NCI-H1694 (cell line): ENCODE measurements at regions not wholly inside any gene's neighbourhood (a gene's known extent, or its start where the extent isn't known, plus 50 kb on each side); places are given as distances from the start of the nearest gene placed in this dataset.

ENCODE experiments used
- DNase-seq: peaks from one replicate; lab custom pipeline; 2025; lab: John Stamatoyannopoulos, UW

DNA sequence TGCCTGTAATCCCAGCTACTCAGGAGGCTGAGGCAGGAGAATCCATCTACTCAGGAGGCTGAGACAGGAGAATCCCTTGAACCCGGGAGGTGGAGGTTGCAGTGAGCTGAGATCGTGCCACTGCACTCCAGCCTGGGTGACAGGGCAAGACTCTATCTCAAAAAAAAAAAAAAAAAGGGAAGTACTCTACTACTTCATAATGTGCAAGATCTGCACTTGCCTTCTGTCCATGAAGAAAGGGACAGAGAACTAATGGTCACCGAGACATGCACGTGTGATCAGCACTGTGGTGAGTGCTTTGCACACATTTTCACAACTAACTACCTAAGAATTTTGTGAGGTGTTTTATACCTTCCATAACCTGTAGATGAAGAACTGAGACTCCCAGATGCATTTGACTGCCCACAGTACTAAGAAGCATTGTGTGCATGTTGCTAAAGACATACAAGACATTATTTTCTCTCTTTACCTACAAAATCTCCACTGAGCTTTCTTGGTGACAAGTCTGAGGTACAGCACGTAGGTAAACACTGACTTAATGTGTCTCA is 784.8 kb upstream of the ID2 start:
- DNase-seq: no peak

- peak; percentile 72 for DNase-seq
Measured at GRCh38 chr2:7899241-7899640, 782.6 kb upstream of the ID2 start.

DNA sequence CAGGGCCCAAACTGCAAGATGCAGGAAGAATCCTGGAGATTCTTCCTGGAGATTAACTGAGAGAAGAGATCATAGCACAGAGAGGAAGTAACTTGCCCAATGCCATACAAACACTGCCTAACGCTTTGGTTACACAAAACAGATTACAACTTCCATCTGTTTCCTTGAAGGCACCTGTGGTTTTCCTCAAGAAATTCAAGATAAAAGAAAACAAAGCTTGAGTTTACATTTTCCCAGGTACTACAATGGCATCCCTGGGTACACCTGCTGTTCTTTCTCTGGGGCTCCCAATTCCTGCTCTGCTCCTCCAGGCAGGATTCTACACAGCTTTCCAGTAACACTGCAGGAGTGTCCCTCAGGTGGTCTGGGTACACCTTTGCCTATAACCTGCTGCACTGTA is 781.9 kb upstream of the ID2 start:
- DNase-seq: no peak

- DNase-seq: no peak
Measured at GRCh38 chr2:7900593-7900992, 781.3 kb upstream of the ID2 start.

DNA sequence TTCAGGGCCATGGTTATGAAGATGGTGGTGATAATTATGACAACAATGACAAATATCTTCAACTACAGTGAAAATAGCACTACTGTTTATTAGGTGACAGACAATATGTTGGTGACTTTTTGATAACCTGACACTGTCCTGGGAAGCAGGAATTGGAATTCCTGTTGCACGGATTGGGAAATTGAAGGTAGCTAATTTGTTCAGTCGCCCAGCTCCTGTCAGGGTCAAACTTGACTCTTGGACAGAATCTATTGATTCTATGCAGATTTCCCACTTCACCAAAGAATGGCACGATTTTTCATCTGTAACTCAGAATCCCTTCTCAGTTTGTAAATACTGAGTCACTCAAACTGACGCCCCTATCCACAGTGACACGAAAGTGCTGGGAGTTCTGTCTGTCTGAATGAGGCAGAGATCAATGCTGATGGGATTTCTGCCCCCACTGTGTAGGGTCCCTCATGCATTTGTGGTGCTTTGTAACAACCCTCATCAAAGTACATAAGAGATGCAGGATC is 779.5 kb upstream of the ID2 start:
- no peak for DNase-seq

DNA sequence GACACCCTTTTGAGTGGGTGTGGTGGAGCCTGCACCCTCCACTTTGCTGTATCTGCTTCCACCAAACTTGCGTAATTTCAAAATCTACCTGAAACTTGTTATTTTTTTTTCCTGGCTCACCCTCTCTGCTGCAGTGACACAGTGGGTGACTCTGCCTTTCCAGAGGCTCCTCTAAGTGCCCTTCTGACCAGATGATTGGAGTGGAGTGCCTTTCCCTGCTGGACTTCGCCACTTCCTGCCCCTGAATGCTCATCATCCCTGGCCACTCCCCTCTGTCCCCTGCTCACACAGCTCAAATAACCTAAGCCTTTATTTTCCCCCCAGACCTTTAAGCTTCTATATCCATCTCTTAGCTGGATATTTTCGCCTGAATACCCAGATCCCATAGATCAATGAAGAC is 777.5 kb upstream of the ID2 start:
- no peak for DNase-seq

DNA sequence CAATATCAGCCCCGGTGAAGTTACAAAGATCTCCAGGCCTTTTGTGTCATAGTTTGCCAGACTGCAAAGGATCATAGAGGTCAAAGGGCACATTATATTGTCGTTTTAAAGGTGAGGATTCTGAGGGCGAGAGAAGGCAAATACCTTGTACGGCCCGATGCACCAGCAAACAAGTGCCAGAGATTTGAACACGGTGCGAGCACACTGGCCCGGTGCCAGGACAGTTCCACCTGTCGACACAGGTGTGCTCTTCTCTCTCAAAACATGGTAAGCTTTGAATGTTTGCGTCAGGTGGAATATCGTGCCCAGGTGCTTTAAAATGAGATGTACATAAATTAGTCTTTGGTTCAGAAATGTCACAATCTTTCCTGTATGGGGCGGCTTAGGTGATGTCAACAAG is 776.1 kb upstream of the ID2 start:
- DNase-seq: no peak

- DNase-seq: no peak
Measured at GRCh38 chr2:7906431-7906830, 775.4 kb upstream of the ID2 start.

- DNase-seq: no peak
Measured at GRCh38 chr2:7907041-7907440, 774.8 kb upstream of the ID2 start.

DNA sequence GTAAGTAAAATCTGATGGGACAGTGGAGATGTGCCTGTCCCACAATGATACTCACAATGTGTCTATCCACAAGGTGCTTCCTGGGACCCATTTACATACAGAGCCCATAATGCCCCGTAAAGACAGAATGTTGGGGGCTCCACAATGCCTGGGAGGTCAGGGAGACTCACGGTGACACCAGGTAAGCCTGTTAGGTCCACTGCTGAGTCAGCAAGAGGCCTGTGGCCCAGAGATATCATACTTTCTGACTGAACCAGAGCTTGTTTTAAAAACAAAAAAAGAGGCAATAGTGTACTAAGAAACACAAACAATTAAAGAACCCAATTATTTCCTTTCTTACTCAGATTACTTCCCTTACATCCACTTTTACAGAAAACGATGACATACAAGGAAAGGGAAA is 771.1 kb upstream of the ID2 start:
- no peak for DNase-seq

DNA sequence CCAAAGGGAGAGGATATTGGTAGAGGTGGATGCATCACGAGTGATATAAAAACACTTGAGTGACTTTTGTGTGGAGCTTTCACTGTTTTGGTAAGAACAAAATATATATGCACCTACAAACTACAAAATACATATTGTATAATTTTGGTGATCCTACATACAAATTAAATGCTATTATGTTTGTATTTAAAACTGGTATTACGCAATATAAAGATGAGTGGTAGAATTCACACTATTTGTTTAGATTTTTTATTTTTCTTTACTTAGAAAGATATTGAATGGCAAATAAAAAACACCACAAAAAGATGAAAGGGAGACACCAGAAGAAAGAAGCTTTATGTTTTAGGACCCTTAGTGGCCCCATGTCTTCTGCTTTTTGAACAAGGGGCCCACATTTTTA is 770.7 kb upstream of the ID2 start:
- DNase-seq: no peak

DNA sequence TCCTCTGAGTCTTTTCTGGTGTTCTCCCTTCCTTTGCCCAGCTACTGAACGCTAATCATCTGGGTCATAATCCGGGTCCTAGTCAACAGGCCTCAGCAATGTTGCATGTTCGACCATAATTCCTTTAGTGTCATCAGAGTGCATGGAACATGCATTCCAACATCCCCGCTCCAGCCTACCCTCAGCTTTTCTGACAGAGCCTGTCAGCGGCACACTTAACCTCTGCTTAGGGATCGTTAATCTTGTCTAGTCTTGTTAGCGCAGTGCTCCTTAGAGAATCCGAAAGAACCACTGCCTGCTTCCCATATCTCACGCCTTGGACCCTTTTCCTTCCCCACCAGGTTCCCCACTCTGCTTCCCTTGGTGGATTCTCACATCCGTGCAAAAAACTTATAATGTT is 767.9 kb upstream of the ID2 start:
- no peak for DNase-seq

- DNase-seq: no peak
Measured at GRCh38 chr2:7915302-7916091, 766.4 kb upstream of the ID2 start.

- no peak for DNase-seq
Measured at GRCh38 chr2:7916670-7917069, 765.2 kb upstream of the ID2 start.

GRCh38 chr2:7919510-7919909 is 762.3 kb upstream of the ID2 start:
- no peak for DNase-seq

DNA sequence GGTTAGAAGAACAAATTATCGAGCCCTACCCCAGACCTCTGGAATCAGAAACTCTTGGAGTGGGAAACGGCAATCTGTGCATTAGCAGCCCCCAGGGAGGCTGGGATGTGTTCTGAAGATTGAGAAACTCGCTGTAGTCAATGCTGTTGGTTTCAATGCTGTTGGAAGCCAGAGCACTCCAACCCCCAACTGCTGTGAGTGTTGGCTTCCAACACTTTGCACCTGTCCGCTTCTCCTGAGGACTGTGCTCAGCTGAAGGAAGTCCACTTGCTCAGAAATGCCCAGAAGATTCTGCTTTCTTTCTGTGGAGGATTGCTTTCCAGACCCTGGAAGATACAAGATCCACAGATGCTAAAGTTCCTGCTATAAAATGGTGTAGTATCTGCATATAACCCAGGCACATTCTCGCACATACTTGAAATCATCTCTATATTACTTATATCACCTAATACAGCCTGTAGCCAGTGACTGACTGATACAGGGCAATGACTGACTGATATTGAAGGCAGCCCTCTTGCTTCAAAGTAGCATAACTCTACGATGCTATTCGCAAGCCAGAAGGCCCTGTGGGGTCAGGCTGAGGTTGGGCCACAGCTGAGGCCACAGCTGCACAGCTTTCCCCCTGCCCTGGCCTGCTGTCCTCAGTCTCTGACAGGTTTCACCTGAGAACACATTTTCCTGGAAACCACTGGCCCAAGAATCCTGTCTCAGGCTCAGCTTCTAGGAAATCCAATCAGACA is 757.7 kb upstream of the ID2 start:
- DNase-seq: no peak

- no peak for DNase-seq
Measured at GRCh38 chr2:7925506-7925905, 756.4 kb upstream of the ID2 start.

GRCh38 chr2:7927691-7928090 is 754.2 kb upstream of the ID2 start:
- no peak for DNase-seq

GRCh38 chr2:7929281-7929680 is 752.6 kb upstream of the ID2 start:
- DNase-seq: peak; percentile 32

DNA sequence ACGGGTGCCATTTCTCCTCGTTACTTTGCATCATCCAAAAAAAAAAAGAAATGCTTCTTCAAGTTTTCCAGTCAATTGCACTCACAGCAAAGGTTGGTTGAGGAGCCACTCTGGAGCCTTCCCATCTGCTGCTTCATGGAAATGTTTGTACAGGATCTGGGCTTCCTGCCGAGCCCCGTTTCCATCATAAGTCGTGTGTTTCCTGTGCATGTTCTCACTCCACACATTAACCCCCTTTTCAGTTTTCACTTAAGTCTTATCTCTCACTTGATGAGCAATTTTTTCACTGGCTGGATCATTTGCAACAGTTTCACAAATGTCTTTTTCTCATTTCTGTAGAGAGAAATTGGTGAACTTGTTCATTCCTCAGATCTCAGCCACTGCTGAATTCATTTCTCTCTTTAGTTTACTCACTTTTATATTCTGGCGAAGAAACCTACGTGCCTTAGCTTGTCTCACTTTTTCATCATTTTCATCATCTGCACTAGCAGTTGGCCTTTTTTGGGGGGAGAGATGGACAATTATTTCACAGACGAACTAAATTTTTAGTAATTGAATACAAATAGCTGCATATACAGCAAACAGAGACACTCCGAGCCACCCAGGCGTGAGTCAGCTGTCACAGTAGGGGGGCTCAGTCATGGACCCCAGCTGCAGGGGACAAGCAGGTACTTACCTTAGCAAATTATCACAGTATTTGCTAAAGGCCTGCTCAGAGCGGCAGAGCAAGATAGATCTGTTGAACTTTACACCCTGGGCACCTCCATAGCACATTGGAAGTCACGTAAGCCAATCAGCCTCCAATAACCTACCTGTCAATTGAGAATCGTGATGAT is 750.8 kb upstream of the ID2 start:
- DNase-seq: peak; percentile 47

DNA sequence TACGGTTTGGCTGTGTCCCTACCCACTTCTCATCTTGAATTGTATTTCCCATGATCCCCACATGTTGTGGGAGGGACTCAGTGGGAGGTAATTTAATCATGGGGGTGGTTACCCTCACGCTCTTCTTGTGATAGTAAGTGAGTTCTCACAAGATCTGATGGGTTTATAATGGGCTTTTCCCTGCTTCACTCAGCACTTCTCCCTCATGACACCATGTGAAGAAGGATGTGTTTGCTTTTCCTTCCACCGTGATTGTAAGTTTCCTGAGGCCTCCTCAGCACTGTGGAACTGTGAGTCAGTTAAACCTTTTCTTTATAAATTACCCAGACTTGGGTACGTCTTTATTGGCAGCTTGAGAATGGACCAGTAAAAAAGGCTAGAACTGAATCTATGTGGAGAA is 750.0 kb upstream of the ID2 start:
- no peak for DNase-seq

DNA sequence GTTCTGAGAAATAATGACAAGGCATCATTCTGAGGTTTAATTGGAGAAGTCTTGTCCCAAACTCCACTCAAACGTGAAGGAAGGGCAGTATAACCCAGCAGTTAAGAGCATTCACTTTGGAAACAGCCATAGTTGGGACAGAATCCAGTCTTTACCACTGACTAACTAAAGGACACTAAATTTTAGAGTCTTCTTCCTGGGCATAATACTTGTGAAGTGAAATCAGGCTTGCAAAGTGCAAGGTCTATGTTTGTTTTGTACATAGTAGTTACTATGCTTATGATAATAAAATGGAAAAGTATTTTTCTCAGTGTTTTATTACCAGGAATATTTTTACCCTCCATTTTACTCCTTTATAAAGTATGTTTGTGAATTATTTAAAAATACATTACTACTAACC is 748.2 kb upstream of the ID2 start:
- DNase-seq: no peak
